ENCODE measurements at regions not wholly inside any gene's neighbourhood (a gene's known extent, or its start where the extent isn't known, plus 50 kb on each side); places are given as distances from the start of the nearest gene placed in this dataset.

- Histone ChIP-seq H3K4me1 (replicated peaks in 1 of 2) (peaks cover 18 to 24% of the 10 kb centered on the region in 2 donors), H3K9me3 (replicated peaks in 1 of 3) (no peaks in the 10 kb centered on the region), H3K4me3 (no peak overlapping the region), H3K27me3 (no peaks in the 10 kb centered on the region), H3K36me3 (replicated peaks in 1 of 2) (no peaks in the 10 kb centered on the region), H3K27ac (peak overlapping the region; percentile 37 to 95 (median 89))
- TF ChIP-seq POLR2A (IDR thresholded peaks at IDR 0.05) (peak in 1 of 2 donors; percentile 2), CTCF (IDR thresholded peaks at IDR 0.05) (no peak)
- no peak for DNase-seq
- WGBS, 4 donors, result 19 to 43% (median 30%) methylated on average over 2 of the region's 2 CpGs
- intact Hi-C loops (cut with DNase I), result loop anchor here in 1 of 2 donors (5.0 to 10.0 kb wide), 2 partner anchors 203 to 295 kb away; partner anchors contain the start of gene GADD45G
Observed at GRCh38 chr9:89807682-89808075, 202.9 kb downstream of the GADD45G start.

- no peaks in the 10 kb centered on the region for H3K36me3 ChIP-seq (replicated peaks in 1 of 2)
- TF ChIP-seq CTCF (IDR thresholded peaks at IDR 0.05) (peak; percentile 32 to 74 (median 62)), POLR2A (IDR thresholded peaks at IDR 0.05) (peak in 1 of 2 donors; percentile 2)
- H3K27me3 ChIP-seq, result no peaks in the 10 kb centered on the region
- no peaks in the 10 kb centered on the region for H3K9me3 ChIP-seq (replicated peaks in 1 of 3)
- 33 to 46% (median 42%) methylated on average over 9 to 13 of the region's 13 CpGs for WGBS, 4 donors
- intact Hi-C loops (cut with DNase I), result loop anchor here in 1 of 2 donors (5.0 to 10.0 kb wide), 2 partner anchors 203 to 294 kb away; partner anchors contain the start of gene GADD45G
- peaks cover 18 to 24% of the 10 kb centered on the region in 2 donors for H3K4me1 ChIP-seq (replicated peaks in 1 of 2)
- H3K4me3 ChIP-seq, result no peak overlapping the region
- DNase-seq, result peak; percentile 66 to 91 (median 87)
- peak overlapping the region; percentile 37 to 95 (median 89) for H3K27ac ChIP-seq
Observed at GRCh38 chr9:89808076-89808755, 203.4 kb downstream of the GADD45G start.

GRCh38 chr9:89808756-89809181, 204.0 kb downstream of the GADD45G start:
- WGBS, 4 donors, result 39 to 61% (median 54%) methylated on average over 6 to 12 of the region's 12 CpGs
- Histone ChIP-seq H3K9me3 (replicated peaks in 1 of 3) (no peaks in the 10 kb centered on the region), H3K4me1 (replicated peaks in 1 of 2) (peaks cover 18 to 24% of the 10 kb centered on the region in 2 donors), H3K36me3 (replicated peaks in 1 of 2) (no peaks in the 10 kb centered on the region), H3K27ac (peak overlapping the region; percentile 37 to 95 (median 89)), H3K4me3 (no peak overlapping the region), H3K27me3 (no peaks in the 10 kb centered on the region)
- TF ChIP-seq POLR2A (IDR thresholded peaks at IDR 0.05), result peak in 1 of 2 donors; percentile 71
- TF ChIP-seq CTCF (IDR thresholded peaks at IDR 0.05), result no peak
- intact Hi-C loops (cut with DNase I), result loop anchor here in 1 of 2 donors (5.0 to 10.0 kb wide), 2 partner anchors 204 to 294 kb away; partner anchors contain the start of gene GADD45G
- peak; percentile 76 to 95 (median 93) for DNase-seq

- intact Hi-C loops (cut with DNase I), result no loop called here
- peak in 1 of 7 donors; percentile 12 for DNase-seq
Observed at GRCh38 chr9:89810431-89810830, 205.6 kb downstream of the GADD45G start.

More at GRCh38 chr9:89810431-89810830, 205.6 kb downstream of the GADD45G start:
- H3K9me3 ChIP-seq (replicated peaks in 1 of 3), result no peaks in the 10 kb centered on the region
- H3K27me3 ChIP-seq, result no peaks in the 10 kb centered on the region
- no peak overlapping the region for H3K27ac ChIP-seq
- H3K4me1 ChIP-seq (replicated peaks in 1 of 2), result peaks cover 28 to 36% of the 10 kb centered on the region in 2 donors
- no peak for TF ChIP-seq CTCF (IDR thresholded peaks at IDR 0.05)
- no peak for TF ChIP-seq POLR2A (IDR thresholded peaks at IDR 0.05)
- 64 to 78% (median 71%) methylated on average over 7 of the region's 7 CpGs for WGBS, 4 donors
- no peak overlapping the region for H3K4me3 ChIP-seq
- H3K36me3 ChIP-seq (replicated peaks in 1 of 2), result no peaks in the 10 kb centered on the region
